Epithelial cell of prostate (primary cell): ENCODE measurements at regions not wholly inside any gene's neighbourhood (a gene's known extent, or its start where the extent isn't known, plus 50 kb on each side); places are given as distances from the start of the nearest gene placed in this dataset.
"Not testable (repeated sequence)": the region's sequence is repeated elsewhere in the genome, so short reads cannot be mapped to it uniquely, and the experiment has no call there.

Experiments used
- DNase-seq: peaks from one replicate; pipeline ENCODE4 v3.0.0-alpha.2; 2011; ENCODE audit warnings: low read depth, low spot score
- H3K27ac ChIP-seq: fragments of 450-650 bp; 2 replicates; pipeline ENCODE4 v1.5.1; 2017; ENCODE audit warnings: mild to moderate bottlenecking

- DNase-seq, H3K27ac ChIP-seq: not testable (repeated sequence)
Observed at GRCh38 chr7:103244865-103245264, 52.4 kb upstream of the PMPCB start.

GRCh38 chr7:103240806-103241205, 56.4 kb upstream of the PMPCB start:
- DNase-seq: no peak
- H3K27ac ChIP-seq: no peak overlapping the region

GRCh38 chr7:103235824-103236223, 61.4 kb upstream of the PMPCB start:
- DNase-seq, H3K27ac ChIP-seq: not testable (repeated sequence)

- H3K27ac ChIP-seq: not testable (repeated sequence)
Observed at GRCh38 chr7:103234877-103235276, 62.4 kb upstream of the PMPCB start.

GRCh38 chr7:103227787-103228186, 69.4 kb upstream of the PMPCB start:
- DNase-seq, H3K27ac ChIP-seq: not testable (repeated sequence)

More at GRCh38 chr7:103234877-103235276, 62.4 kb upstream of the PMPCB start:
- DNase-seq: not testable (repeated sequence)

- not testable (repeated sequence) for H3K27ac ChIP-seq, DNase-seq
Observed at GRCh38 chr7:103225798-103226197, 71.4 kb upstream of the PMPCB start.

- not testable (repeated sequence) for DNase-seq, H3K27ac ChIP-seq
Observed at GRCh38 chr7:103223065-103223464, 74.2 kb upstream of the NAPEPLD start.

GRCh38 chr7:103211049-103211448, 62.1 kb upstream of the NAPEPLD start:
- not testable (repeated sequence) for H3K27ac ChIP-seq, DNase-seq

GRCh38 chr7:103199191-103199590, 50.3 kb upstream of the NAPEPLD start:
- DNase-seq: peak; percentile 14
- not testable (repeated sequence) for H3K27ac ChIP-seq
